Stimulated activated CD4-positive, alpha-beta T cell treated with anti-CD3 and anti-CD28 coated beads, Interleukin-1b, Interleukin-23, amount 100 ng/mL, for 24 hours (primary cell): ENCODE measurements at regions not wholly inside any gene's neighbourhood (a gene's known extent, or its start where the extent isn't known, plus 50 kb on each side); places are given as distances from the start of the nearest gene placed in this dataset.

Experiments
- DNase-seq, 4 experiments: peaks; one replicate each; pipeline ENCODE4 v3.0.0-alpha.2; 2020; ENCODE audit warnings: low read depth in 4 of 4, low spot score in 1 of 4

GRCh38 chr3:41127414-41127813 lies 71.9 kb upstream of the CTNNB1 start:
- DNase-seq = no peak

- no peak for DNase-seq
Observed at GRCh38 chr3:41129731-41130130, 69.6 kb upstream of the CTNNB1 start.

GRCh38 chr3:41131224-41131623 lies 68.1 kb upstream of the CTNNB1 start:
- no peak for DNase-seq

- DNase-seq = no peak
Observed at GRCh38 chr3:41137686-41138111, 61.6 kb upstream of the CTNNB1 start.

- no peak for DNase-seq
Observed at GRCh38 chr3:41138146-41138545, 61.2 kb upstream of the CTNNB1 start.

- no peak for DNase-seq
Observed at GRCh38 chr3:41138601-41139000, 60.7 kb upstream of the CTNNB1 start.

- DNase-seq = no peak
Observed at GRCh38 chr3:41140242-41140641, 59.1 kb upstream of the CTNNB1 start.

- DNase-seq = no peak
Observed at GRCh38 chr3:41141433-41142167, 57.7 kb upstream of the CTNNB1 start.

GRCh38 chr3:41143421-41144031 lies 55.8 kb upstream of the CTNNB1 start:
- DNase-seq = no peak

GRCh38 chr3:41144631-41145030 lies 54.7 kb upstream of the CTNNB1 start:
- DNase-seq = no peak

- no peak for DNase-seq
Observed at GRCh38 chr3:41148478-41148877, 50.8 kb upstream of the CTNNB1 start.

GRCh38 chr3:41148901-41149300 lies 50.4 kb upstream of the CTNNB1 start:
- no peak for DNase-seq
